ENCODE measurements at regions not wholly inside any gene's neighbourhood (a gene's known extent, or its start where the extent isn't known, plus 50 kb on each side); places are given as distances from the start of the nearest gene placed in this dataset.
A peak's percentile ranks its signal among the peaks of the same experiment; 100 is the strongest.
"Not testable (repeated sequence)": the region's sequence is repeated elsewhere in the genome, so short reads cannot be mapped to it uniquely, and the experiment has no call there.

DNA sequence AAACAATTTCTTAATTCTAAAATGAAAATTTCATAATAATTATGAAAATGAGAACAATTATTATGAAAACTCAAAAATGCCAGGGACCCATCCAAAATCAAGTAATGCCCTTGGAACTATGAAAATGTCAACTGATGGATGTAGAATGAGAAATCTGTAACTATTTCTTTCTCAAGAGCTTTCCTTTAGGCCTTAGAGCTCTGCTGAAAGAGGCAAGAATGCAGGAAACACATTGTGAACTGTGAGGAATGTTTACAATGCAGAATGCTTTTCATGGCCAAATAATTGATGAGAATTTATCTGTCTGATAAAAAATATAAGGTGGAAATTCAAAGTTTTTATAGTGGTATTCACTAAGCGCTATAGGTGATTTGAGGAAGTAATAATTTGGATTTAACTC, 207.1 kb upstream of the PCDH18 start:
- DNase-seq (ENCODE audit: low read depth), result no peak

DNA sequence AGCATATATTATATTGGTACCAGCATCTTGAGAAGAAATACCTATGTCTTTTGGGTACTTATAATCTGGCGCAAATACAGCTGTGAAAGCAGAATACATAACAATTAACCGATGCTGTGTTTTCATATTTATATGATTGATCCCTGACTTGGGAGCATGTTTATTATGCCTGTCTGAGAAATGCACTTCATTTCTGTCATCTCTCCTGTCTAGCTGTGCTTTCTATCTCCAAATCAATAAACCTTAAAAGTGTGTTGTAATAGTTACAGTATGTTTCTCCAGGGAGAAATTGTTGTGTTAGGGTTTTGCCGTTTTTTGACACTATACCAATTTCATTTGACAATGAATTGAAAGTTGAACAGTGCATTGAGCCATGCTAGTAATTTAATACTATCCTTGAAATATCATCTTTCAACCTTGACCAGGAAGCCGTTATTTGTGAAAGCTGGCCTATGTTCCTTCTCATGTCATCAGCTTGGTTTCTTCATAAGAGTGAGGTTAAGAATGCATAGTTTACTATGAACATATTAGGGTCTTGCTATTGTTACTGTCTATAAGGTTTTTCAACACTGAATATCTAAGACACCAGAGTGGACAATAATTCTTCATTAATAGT, 206.2 kb upstream of the PCDH18 start:
- DNase-seq (ENCODE audit: low read depth), result no peak

DNA sequence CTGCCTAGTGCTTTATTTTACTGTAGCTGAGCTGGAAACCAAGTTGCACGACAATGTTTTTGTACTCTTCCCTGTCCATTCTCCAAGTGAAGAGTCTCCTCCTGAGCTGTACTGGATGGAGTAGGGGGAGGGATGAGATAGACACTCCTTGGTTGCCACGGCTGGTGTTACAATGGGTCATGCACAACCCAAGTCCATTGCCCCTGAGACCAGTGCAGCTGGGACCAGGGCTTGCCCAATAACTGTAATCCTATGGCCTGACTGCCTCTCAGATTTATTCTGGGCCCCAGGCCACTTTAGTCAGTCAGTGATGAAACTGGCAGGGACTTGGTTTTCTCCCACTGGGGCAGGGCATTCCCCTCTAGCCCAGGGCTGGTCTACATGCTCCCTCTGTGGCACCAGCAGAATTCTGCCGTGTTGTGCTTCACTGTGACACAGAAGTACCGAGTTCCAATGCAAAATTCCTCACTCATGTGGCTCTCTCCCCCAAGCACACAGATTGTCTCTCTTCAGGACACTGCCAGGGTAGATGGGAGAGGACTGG, 203.3 kb upstream of the PCDH18 start:
- DNase-seq (ENCODE audit: low read depth), result no peak

DNA sequence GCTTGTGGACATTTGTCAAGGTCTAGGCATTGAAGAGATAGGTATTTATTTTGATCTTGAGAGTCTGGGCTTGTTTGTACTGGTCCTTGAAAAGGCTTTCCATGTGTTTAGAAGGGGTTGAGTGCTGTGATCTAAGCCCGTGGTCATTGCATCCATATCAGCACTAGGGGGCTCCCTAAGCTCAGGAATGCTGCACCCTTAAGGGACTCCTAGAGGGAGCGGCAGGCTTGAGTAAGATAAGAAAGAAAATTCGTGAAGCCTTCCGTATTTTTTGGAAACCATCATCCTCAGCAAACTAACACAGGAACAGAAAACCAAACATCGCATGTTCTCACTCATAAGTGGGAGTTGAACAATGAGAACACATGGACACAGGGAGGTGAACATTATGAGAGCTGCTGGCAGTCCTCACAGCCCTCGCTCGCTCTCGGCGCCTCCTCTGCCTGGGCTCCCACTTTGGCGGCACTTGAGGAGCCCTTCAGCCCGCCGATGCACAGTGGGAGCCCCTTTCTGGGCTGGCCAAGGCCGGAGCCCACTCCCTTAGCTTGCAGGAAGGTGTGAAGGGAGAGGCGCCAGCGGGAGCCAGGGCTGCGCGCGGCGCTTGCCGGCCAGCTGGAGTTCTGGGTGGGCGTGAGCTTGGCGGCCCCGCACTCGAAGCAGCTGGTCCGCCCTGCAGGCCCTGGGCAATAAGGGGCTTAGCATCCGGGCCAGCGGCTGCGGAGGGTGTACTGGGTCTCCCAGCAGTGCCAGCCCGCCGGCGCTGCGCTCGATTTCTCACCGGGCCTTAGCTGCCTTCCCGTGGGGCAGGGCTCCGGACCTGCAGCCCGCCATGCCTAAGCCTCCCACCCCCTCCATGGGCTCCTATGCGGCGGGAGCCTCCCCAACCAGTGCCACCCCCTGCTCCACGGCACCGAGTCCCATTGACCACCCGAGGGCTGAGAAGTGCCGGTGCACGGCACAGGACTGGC, 201.2 kb upstream of the PCDH18 start:
- not testable (repeated sequence) for DNase-seq (ENCODE audit: low read depth)

DNA sequence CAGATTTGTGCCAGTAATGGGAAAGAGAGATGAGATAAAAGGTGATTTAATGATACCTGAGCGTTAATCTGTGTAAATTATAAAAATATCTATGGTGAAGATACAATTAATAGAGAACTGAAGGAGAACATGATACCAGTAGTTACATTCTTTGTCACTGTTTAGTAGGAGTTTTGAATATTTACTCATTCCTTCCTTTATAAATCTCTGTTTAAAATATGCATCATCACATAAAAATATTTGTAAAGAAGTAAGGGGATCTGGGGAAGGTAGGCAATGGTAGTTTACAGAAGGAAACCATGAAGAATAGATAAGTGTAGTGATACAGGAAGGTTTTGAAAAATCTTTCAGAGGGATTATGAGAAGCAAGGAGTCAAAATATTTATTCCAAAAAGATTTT, 190.6 kb upstream of the PCDH18 start:
- DNase-seq (ENCODE audit: low read depth), result no peak

DNA sequence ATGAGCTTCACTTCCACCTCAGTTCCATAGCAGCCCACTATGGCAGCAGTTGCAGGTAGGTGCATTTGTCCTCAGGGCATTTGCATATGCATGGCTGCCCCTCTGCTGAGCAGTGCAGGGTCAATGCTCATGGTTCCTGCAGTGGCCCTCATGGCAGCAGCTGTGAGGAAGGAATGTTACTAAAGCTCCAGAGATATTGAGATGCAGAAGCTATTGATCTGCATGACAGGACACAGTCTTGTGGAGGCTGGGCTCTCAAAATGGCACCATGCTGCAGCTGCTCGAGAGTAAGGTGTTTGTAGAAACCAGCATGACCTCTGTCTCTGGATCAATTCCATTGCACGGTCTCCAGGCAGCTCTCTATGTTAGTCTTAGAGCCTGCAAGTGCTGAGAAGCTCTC, 179.2 kb upstream of the PCDH18 start:
- DNase-seq (ENCODE audit: low read depth), result no peak

DNA sequence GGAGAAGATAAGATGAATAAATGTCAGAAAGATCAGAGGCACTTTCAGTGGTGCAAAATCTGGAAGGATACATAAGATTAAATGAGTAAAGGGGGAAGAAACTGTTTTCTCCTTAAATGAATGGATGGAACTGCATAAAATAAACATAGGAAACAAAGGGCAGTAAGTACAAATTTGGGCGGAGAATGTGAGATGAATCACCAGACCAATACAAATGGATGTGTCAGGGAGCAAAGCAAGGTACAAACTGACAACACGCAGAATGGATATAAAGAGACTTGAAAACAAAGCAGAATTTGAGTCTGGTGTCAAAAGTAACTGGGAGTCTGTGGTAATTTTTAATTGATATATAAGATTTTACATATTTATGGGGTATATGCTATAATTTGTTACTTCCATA, 175.3 kb upstream of the PCDH18 start:
- no peak for DNase-seq (ENCODE audit: low read depth)

DNA sequence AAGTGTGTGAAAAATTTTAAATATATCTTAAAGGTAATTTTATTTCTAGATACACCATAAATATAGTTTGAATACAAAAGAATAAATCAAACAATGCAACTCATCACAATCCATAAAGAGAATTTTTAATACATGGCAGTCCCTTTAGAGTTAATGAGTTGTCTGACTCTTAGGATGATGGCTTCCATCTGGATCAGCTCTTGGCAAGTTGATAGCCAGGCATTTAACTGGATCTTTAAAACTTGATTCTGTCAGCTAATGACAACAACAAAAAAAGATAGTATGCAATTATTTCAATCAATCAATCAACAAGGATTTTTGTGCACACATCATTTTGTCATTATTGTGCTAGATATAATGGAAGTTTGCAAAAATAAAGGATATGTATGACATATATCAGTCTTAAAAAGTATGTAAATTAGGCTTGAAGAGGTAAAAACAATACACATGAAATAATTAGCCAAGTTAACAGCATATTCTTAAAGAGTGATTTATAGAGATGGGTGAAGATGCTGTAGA, 174.9 kb upstream of the PCDH18 start:
- DNase-seq (ENCODE audit: low read depth), result no peak

DNA sequence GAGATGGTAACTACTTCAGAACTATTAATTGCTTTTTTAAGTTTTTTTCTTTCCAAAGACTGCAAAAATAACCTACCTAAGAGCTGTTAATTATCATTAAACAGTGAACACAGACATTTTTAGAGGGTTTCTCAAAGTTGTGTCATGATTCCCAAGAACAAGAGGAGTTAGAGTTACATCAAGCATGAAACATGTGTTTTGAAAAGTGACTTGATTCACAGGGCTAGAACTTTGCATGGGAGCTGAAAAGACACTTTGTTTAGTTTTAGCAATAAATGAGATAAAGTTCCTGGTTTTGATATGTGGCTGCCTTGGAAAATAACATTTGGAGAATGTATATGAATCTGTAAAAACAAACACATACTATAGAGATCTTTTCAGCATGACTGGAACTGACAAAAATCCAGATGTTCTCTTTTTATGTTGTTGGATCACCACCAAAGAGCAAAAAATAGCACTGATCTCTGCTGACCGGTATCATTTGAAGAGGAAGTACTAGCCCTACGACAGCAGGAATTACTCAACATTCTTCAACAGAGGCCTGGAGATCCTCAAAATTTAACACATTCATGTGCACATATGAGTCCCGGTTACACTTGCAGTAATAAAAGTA, 173.0 kb upstream of the PCDH18 start:
- DNase-seq (ENCODE audit: low read depth), result peak; percentile 70

DNA sequence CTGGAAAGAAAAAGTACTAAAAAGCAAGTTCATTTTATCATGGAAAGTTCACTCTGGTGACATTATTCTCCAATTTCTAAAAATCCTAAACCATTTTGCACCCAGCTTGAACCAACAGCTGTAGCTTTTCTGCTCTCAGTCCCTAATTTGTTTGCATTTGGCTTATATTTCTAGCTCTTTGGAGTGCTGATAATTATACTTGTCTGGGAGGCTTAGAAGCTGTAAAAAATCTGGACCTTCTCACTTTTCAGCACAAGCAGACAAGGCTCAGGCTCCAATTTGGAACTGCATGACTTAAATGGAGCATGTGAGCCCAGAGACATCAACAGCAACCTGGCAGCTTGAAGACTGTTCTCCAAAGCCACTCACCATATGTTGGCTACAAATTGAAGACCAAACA, 170.9 kb upstream of the PCDH18 start:
- DNase-seq (ENCODE audit: low read depth), result no peak

DNA sequence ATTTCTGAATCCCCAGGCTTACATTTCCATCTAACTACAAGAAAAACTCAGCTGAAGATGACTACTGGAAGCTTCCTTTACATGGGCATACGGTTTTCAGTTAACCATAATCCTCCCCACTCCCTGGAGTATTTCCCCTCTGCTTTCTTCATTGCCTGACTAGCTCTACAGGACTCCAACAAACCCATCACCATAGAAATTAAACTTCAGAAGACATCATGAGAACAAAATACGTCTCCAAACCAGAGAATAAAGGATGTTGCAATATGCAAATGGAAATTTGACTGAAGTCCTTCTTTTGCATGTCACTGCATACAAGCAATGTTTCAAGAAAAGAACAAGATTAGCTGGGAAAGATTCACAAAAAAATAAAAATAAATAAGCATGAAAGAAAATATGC, 170.2 kb upstream of the PCDH18 start:
- DNase-seq (ENCODE audit: low read depth), result no peak

DNA sequence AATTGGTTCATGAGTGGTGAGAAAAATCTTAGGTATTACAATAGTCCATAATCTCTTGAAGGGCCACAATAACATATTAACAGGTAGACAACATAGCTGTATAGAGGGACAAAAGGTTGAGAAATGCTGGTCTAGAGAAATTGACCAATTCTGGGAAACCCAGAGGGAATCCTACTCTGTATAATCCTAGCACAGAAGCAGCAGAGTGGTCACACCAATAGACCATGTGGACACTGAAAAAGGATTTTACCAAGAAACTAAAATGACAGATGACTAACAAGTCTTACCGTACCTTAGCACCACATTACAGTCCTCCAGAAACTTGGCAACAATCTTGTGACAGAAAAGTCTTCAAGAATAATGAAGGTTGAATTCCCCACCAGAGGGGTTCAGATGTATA, 169.1 kb upstream of the PCDH18 start:
- DNase-seq (ENCODE audit: low read depth), result no peak

DNA sequence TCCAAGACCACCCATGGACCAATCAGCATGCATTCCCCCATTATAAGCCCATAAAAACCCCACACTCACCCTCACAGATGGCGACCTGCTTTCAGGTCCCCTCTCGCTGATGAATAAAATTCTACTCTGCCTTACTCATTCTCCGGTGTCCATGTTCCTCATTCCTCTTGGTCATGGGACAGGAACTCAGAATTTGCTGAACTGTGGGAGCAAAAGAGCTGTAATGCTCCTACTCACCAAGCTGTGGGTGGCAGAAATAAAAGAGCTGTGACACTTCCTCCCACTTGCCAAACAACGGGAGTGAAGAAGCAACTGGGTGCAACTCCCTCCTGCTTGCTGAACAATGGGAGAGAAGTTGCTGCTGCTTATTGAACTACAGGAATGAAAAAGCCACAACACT, 168.5 kb upstream of the PCDH18 start:
- DNase-seq (ENCODE audit: low read depth), result no peak

DNA sequence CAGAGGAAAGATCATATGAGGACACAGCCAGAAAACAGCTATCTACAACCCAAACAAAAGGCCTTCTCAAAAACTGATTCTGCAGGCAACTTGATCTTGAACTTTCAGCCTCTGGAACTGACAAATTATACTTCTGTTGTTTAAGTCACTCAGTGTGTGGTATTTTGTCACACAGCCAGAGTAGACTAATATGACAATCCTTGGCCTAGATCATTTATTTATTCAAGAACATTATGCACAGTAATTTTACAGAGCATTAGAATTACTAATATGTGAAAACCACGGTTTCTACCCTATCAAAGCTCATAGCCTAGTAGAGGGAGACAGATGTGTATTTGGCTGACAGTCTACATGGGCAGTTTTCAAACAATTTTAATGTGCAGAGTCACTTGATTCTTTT, 167.8 kb upstream of the PCDH18 start:
- no peak for DNase-seq (ENCODE audit: low read depth)

DNA sequence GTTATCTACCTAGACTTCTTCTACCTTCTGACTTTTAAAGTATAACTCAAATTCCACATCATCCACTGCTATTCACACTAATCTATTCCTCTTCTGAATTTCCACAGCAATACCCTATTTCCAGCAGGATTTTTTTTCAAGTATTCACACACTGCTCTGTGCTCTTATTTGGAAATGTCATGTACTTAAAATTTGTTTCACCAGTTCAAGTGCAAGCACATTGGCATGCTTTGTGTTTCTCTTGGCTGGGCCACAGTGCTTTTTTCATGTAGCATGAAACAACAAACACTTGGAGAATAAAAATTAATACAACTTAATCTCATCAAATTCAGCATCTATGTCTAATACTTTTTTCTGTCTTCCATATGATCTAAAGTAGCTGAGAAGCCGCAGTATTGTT, 161.8 kb upstream of the PCDH18 start:
- DNase-seq (ENCODE audit: low read depth), result no peak

DNA sequence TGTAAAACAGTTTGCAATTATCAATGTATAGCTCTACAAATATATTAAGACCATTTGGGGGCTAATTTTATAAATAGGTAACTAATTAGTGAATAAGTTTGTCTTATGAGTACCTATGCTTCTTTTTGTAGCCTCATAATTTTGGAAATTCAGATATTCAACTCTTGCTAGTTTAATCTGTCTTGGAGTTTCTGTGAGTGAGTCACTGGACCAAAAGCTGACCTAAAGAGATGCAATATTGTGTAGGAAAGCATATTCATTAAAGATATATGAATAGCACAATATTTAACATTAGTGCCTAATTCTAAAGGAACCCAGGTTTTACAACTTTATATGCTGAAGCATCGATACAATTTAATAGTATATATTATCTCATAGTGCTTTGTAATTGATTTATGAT, 161.3 kb upstream of the PCDH18 start:
- no peak for DNase-seq (ENCODE audit: low read depth)

DNA sequence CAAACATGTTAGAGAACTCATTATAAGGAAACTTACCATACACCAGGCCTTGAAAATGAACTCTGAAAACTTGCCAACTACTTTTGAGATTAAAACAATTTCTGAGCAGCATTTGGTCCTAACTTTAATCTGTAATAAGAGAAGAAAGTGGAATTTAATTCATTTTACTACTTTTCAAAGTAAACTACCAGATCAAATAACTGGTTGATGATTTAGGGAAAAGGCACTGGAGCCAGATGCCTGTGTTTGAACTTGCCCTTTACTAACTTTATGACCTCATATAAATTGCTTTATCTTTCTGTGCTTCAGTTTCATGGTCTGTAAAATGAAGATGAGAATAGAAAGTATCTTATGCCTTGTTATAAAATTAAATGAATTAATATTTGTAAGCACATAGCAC, 159.9 kb upstream of the PCDH18 start:
- DNase-seq (ENCODE audit: low read depth), result no peak

DNA sequence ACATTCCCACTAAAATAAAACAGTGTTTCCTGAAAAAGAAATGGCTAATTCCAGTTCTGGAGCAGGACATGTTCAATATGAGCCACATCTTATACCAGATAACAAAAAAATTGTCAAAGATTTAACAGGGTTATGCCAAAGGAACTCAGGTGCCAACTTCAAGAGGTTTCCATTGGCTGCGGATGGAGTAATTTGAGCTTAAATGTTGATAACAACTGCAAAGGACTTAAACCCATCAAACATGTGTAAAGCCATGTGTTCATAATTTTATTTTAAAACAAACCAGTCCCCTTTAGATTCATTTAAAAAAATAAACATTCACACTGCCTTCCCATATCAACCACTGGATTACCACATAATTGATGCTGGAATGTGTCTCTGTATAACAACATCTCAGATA, 156.4 kb upstream of the PCDH18 start:
- no peak for DNase-seq (ENCODE audit: low read depth)

DNA sequence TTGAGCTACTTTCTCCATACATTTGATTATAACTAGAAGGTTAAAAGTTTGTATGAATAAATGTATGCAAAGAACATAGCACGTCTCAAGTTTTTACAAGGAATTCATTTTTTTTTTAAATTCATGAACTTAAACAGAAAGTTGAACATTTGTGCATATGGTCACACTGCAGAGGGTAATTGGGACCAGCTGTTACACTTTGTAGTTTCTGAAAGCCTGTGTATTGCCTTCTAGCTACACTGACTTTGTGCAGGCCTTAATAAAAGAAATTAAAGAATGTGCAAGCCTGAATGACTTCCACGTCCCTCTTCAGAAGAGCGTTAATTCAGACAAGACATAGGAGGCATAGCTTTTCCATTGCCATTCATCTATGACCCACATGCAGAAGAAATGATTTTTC, 153.1 kb upstream of the PCDH18 start:
- no peak for DNase-seq (ENCODE audit: low read depth)

DNA sequence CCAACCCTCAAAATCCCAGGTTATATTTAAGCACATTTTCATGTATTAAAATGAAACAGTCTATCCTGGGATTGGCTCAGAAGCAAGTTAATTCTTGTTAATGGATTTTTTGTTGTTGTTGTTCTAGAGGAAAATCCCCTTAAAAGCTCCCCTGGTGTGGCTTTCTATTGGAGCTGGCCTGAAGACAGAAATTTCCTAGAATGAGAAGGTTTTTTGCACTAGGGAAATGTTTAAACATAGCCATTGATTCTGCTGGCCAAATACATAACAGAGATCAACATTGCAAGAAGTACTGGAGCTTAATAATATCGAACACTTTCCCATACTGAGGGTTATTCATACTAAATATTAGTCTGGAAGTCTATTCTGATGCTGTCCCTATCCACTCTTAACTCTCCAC, 148.8 kb upstream of the PCDH18 start:
- no peak for DNase-seq (ENCODE audit: low read depth)

DNA sequence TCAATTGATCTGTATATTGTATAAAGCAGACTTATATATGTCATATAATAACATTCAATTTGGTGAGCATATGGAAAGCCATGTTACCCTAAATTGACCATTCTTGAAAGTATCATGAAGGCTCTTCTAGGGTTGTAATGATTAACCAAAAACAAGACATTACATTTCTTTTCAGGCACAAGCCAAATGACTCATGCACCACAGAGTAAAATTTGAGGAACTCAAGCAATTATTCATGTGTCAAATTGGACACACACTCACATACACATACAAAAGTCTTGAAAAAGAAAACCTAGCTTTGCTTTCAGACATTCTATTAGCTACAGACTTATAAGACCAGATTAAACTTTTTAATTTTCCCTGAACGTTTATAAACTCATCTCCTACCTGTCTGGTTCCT, 146.5 kb upstream of the PCDH18 start:
- no peak for DNase-seq (ENCODE audit: low read depth)

DNA sequence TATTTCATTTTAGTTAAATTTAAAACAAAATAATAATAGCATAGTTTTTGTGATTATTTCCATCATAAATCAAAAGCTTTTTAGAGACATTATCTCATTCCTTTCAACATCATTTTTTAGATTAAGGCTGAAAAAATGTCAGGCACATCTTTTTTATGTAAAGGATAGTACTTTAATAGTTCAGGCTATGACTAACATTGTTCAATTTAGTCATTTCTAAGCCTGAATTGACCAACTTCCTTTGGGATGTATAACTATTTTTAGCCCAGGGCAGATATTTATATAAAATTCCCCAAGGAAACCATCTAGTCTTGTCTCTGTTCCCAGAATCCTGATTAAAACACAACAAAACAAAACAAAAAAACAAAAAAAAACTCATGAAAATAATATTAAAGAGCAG, 145.6 kb upstream of the PCDH18 start:
- peak; percentile 63 for DNase-seq (ENCODE audit: low read depth)

Data from GM04504 (cell line).